A673 (cell line): ENCODE measurements at regions not wholly inside any gene's neighbourhood (a gene's known extent, or its start where the extent isn't known, plus 50 kb on each side); places are given as distances from the start of the nearest gene placed in this dataset.

Experiments used
- BruUV-seq: library from RNA; stranded (reverse); fragments of 400-500 nt; replicated peaks from 2 replicates; lab custom pipeline; 2021; lab: Mats Ljungman, UMichigan
- CTCF ChIA-PET: fragments of 300-600 bp; sonication (Branson Sonifier 250); formaldehyde crosslinking; loops from one replicate; lab custom pipeline; 2022; ENCODE audit warnings: antibody characterized with exemption; lab: Charles Lee
- POLR2A ChIA-PET: fragments of 300-600 bp; sonication (Branson Sonifier 250); formaldehyde crosslinking; loops from one replicate; lab custom pipeline; 2022; ENCODE audit warnings: antibody characterized with exemption; ENCODE audit not compliant: low non-redundant PET; lab: Charles Lee
- DNase-seq: peaks from one replicate; pipeline ENCODE4 v3.0.0-alpha.2; 2015; ENCODE audit warnings: low spot score
- H3K27ac ChIP-seq: fragments of 200-600 bp; sonication (generic); 2 replicates; pipeline ENCODE4 v1.5.1; 2016; ENCODE audit warnings: mixed run types, low read depth, mild to moderate bottlenecking, mixed read lengths, antibody characterized with exemption, low read length; ENCODE audit not compliant: poor library complexity, severe bottlenecking
- H3K27me3 ChIP-seq: fragments of 200-600 bp; sonication (generic); replicated peaks from 2 replicates; pipeline ENCODE4 v1.6.1; 2017; ENCODE audit warnings: mixed run types, low read depth, mild to moderate bottlenecking, mixed read lengths, antibody characterized with exemption, low read length; ENCODE audit not compliant: insufficient read depth, poor library complexity
- H3K36me3 ChIP-seq: fragments of 200-600 bp; sonication (generic); 2 replicates; pipeline ENCODE4 v1.6.1; 2016; ENCODE audit warnings: mixed run types, mild to moderate bottlenecking, mixed read lengths, antibody characterized with exemption, low read length; ENCODE audit not compliant: insufficient read depth, poor library complexity, severe bottlenecking
- H3K4me1 ChIP-seq: fragments of 200-600 bp; sonication (generic); 2 replicates; pipeline ENCODE4 v1.6.1; 2017; ENCODE audit warnings: mixed run types, mild to moderate bottlenecking, mixed read lengths, antibody characterized with exemption, low read length; ENCODE audit not compliant: insufficient read depth, poor library complexity, severe bottlenecking
- H3K4me3 ChIP-seq: fragments of 200-600 bp; sonication (generic); 2 replicates; pipeline ENCODE4 v1.5.1; 2016; ENCODE audit warnings: low read depth, mixed run types, mild to moderate bottlenecking, mixed read lengths, low read length; ENCODE audit not compliant: poor library complexity, severe bottlenecking
- H3K9me3 ChIP-seq: fragments of 200-600 bp; sonication (generic); 2 replicates; pipeline ENCODE4 v1.6.1; 2016; ENCODE audit warnings: mixed run types, low read depth, mild to moderate bottlenecking, mixed read lengths, antibody characterized with exemption, low read length; ENCODE audit not compliant: poor library complexity, severe bottlenecking
- EZH2 ChIP-seq: fragments of 200-600 bp; sonication (generic); IDR thresholded peaks from 2 replicates; pipeline ENCODE4 v1.6.1; 2017; ENCODE audit warnings: borderline replicate concordance, low read depth, mild to moderate bottlenecking, mixed read lengths, antibody characterized with exemption, low read length; ENCODE audit not compliant: poor library complexity, severe bottlenecking
- intact Hi-C: fragments of 100-400 bp; cut with micrococcal nuclease; formaldehyde crosslinking; loops from one replicate; pipeline ENCODE4 v1.10.0; 2022; ENCODE audit not compliant: unreplicated experiment
- TF ChIP-seq, protein P1 (sequence below): fragments of 300-800, 200-600 bp; sonication (generic); conservative IDR thresholded peaks from 2 replicates; pipeline ENCODE4 v1.5.1; 2017; ENCODE audit warnings: low read depth, mild to moderate bottlenecking, antibody characterized with exemption, low read length, moderate library complexity, mixed read lengths

DNA sequence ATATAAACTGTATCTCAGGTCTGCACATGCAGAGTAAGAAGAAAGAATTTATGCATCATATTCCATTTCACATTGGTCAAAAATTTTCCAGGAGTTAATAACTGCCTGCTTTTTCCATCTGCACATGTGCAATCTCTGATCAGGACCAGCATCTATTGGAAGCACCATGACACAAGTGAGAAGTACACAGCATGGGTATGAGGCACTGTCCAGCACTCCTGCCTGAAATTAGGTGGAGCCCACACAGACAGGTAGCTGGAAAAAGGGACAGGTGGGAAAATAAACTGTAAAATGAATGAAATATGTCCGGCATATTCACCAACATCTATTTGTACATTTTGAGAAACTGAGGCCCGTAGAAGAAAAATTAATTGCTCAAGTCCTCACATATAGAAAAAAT lies 609.2 kb upstream of the NXPH2 start:
- no peaks in the 10 kb centered on the region for H3K36me3 ChIP-seq
- H3K27ac ChIP-seq = no peak overlapping the region
- TF ChIP-seq EZH2 = no peak
- TF ChIP-seq, protein P1, sequence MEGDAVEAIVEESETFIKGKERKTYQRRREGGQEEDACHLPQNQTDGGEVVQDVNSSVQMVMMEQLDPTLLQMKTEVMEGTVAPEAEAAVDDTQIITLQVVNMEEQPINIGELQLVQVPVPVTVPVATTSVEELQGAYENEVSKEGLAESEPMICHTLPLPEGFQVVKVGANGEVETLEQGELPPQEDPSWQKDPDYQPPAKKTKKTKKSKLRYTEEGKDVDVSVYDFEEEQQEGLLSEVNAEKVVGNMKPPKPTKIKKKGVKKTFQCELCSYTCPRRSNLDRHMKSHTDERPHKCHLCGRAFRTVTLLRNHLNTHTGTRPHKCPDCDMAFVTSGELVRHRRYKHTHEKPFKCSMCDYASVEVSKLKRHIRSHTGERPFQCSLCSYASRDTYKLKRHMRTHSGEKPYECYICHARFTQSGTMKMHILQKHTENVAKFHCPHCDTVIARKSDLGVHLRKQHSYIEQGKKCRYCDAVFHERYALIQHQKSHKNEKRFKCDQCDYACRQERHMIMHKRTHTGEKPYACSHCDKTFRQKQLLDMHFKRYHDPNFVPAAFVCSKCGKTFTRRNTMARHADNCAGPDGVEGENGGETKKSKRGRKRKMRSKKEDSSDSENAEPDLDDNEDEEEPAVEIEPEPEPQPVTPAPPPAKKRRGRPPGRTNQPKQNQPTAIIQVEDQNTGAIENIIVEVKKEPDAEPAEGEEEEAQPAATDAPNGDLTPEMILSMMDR = no peak
- DNase-seq = no peak
- no TSS peak for BruUV-seq
- no peaks in the 10 kb centered on the region for H3K9me3 ChIP-seq
- H3K4me3 ChIP-seq = no peak overlapping the region
- H3K4me1 ChIP-seq = no peaks in the 10 kb centered on the region
- CTCF ChIA-PET = no interaction called here
- H3K27me3 ChIP-seq = no peaks in the 10 kb centered on the region
- intact Hi-C loops = no loop called here
- POLR2A ChIA-PET = no interaction called here

DNA sequence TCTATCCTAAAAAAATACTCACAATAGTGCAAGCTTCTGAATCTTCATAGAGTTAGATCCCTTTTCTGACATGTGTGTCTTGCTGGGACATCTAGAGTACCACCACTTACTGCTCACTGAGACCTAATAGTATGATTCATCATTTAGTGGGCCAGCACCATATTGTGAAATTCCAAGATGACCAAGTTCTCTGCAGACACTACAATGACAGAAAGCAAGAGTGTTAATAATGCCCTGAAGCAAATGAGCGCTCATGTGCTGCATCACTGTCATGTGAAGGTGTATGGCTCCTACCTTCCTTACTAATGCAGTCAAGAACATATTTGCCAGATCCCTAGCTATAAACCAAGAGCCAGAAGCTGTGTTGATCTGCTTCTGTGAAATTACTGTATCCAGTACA lies 606.2 kb upstream of the NXPH2 start:
- POLR2A ChIA-PET = no interaction called here
- CTCF ChIA-PET = no interaction called here
- BruUV-seq = no TSS peak
- Histone ChIP-seq H3K27ac (no peak overlapping the region), H3K4me1 (no peaks in the 10 kb centered on the region), H3K4me3 (no peak overlapping the region), H3K36me3 (no peaks in the 10 kb centered on the region), H3K27me3 (no peaks in the 10 kb centered on the region), H3K9me3 (no peaks in the 10 kb centered on the region)
- DNase-seq = no peak
- intact Hi-C loops = no loop called here
- no peak for TF ChIP-seq EZH2
- TF ChIP-seq, protein P1 = no peak

DNA sequence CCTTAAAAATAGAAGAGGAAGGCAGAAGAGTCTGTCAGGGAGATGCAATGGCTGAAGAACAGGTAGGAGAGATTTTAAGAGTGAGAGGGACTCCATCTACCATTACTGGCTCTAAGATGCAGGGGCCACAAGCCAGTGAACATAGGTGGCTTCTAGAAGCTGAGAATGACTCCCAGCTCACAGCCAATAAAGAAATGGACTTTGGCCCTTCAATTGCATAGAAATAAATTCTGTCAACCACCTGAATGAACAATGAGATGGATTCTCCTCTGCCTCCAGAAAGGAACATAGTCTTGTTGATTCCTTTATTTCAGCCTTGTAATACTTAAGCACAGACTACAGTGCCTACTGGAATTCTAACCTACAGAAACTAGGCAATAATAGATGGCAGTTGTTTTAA lies 603.3 kb upstream of the NXPH2 start:
- POLR2A ChIA-PET = no interaction called here

More for the DNA sequence above, 603.3 kb upstream of the NXPH2 start:
- BruUV-seq = no TSS peak
- no peaks in the 10 kb centered on the region for H3K4me1 ChIP-seq
- DNase-seq = no peak
- H3K27ac ChIP-seq = no peak overlapping the region
- CTCF ChIA-PET = no interaction called here
- H3K36me3 ChIP-seq = no peaks in the 10 kb centered on the region
- no peaks in the 10 kb centered on the region for H3K9me3 ChIP-seq
- no peaks in the 10 kb centered on the region for H3K27me3 ChIP-seq
- TF ChIP-seq, protein P1 = no peak
- no peak for TF ChIP-seq EZH2
- intact Hi-C loops = no loop called here
- H3K4me3 ChIP-seq = no peak overlapping the region
